ENCODE measurements at regions not wholly inside any gene's neighbourhood (a gene's known extent, or its start where the extent isn't known, plus 50 kb on each side); places are given as distances from the start of the nearest gene placed in this dataset.
"Not testable (repeated sequence)": the region's sequence is repeated elsewhere in the genome, so short reads cannot be mapped to it uniquely, and the experiment has no call there.

DNA sequence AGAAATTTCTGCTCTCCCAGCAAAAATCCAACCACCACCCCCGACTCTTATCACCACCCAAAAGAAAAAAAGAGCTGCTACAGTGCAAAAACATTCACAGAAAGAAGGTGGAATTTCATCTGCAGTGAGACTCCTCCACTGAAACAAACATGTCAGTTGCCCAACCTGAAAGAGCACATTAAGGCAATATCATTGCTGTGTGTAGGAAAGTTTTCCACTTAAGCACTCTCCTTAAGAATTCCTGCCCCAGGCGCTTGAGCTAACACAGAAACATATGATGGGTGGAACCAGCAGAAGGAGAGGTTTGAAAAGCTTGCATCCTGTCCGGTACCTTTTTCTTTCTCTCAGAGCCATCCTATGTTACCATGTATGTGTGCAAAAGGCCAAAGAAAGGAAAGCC is 200.8 kb upstream of the GADL1 start:
- no peak for DNase-seq (ENCODE audit: low read depth in 4 of 4, low spot score in 3 of 4)

DNA sequence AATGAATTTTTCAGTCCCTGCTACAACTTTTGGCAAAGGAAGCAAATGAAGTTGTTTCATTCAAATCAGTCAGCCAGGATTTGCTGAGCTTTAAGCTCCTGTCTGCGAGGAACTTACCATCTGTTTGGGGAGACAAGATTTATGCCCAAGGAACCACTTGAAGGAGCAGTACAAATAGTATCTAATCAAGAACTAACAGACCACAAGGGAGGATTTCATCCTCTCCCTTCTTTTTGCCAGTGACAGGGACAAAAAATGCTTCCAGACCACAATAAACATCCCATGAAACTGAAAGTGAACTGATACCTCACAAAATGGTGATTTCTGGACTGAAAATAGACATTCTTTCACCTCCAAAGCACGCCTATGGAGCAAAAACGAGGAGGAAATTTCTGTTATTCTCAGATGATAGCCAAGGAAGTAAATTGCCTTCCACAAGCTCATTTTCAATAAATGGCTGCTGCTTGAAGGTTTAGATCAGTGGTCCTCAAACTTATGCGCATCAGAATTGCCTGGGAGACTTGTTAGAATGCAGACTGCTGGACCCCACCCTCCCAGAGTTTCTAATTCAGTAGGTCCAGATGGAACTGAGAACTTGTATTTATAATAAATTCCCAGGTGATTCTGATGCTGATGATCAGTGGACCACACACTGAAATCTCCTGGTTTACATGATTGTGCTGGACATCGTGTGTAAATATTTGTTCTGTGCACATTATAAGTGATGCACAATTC is 202.4 kb upstream of the GADL1 start:
- no peak for DNase-seq (ENCODE audit: low read depth in 4 of 4, low spot score in 3 of 4)

DNA sequence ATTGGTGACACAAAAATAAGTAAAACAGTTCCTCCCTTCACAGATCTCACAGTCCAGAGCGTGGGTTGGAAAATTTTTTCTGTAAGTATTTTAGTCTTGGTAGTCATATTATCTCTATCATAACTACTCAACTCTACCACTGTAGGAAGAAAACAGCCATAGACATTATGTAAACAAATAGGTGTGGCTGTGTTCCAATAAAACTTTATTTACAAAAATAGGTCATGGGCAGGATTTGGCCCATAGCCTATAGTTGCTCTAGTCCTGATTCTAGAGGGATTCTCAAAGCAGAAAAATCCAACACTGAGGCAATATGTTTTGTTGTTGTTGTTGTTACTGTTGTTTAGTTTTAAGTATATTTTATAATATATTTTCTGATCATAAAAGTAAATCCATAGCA is 206.1 kb upstream of the GADL1 start:
- no peak for DNase-seq (ENCODE audit: low read depth in 4 of 4, low spot score in 3 of 4)

DNA sequence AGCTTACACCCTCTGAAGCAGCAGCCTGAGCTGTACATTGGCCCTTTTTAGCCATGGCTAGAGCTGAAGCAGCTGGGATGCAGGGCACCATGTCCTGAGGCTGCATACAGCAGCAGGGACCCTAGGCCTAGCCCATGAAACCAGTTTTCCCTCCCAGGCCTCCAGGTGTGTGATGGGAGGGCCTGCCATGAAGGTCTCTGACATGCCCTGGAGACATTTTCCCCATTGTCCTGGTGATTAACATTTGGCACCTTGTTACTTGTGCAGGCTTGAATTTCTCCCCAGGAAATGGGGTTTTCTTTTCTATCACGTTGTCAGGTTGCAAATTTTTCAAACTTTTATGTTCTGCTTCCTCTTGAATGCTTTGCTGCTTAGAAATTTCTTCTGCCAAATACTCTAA is 206.8 kb upstream of the GADL1 start:
- not testable (repeated sequence) for DNase-seq (ENCODE audit: low read depth in 4 of 4, low spot score in 3 of 4)

DNA sequence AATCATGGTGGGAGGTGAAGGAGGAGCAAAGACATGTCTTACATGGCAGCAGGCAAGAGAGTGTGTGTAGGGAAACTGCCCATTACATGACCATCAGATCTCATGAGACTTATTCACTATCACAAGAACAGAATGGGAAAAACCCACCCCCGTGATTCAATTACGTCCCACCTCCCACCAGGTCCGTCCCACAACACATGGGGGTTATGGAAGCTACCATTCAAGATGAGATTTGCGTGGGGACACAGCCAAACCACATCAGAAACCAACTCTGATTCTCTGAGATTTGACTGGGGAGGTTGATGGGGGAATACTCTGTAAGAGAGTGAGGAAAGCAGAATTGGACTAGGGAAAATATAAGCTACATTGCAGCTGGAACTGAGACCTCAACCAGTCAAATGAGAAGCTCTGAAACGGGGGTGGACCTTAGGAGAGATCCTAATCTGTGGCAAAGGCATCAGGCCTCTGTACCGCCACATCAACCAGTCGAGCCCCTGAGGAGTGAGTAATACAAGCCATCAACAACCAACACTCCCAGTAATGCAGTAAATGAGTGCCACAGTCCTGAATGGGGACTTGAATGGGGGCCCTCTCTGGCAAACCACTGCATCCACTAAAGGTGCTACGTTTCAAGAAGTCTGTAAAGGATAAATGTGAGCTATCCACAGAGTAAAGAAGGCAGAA is 207.9 kb upstream of the GADL1 start:
- DNase-seq (ENCODE audit: low read depth in 4 of 4, low spot score in 3 of 4) = no peak

DNA sequence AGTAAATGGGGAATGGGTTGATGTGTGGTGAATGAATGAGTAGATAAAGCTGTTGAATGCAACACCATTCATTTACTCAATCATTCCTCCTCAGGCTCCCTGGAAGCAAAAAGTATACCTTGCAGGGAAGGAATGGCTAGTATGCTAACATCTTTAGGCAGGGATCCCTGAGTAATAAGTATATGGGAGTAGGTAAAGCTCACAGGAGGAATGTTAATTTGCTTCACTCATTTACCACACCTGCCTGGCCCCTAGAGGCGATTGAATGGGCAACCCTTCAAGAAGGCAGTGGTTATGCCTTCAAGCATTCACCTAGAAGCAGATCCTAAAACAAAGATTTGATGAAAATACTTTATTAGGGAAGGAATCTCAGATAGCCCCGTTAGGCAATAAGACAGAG is 208.7 kb upstream of the GADL1 start:
- DNase-seq (ENCODE audit: low read depth in 4 of 4, low spot score in 3 of 4) = no peak

DNA sequence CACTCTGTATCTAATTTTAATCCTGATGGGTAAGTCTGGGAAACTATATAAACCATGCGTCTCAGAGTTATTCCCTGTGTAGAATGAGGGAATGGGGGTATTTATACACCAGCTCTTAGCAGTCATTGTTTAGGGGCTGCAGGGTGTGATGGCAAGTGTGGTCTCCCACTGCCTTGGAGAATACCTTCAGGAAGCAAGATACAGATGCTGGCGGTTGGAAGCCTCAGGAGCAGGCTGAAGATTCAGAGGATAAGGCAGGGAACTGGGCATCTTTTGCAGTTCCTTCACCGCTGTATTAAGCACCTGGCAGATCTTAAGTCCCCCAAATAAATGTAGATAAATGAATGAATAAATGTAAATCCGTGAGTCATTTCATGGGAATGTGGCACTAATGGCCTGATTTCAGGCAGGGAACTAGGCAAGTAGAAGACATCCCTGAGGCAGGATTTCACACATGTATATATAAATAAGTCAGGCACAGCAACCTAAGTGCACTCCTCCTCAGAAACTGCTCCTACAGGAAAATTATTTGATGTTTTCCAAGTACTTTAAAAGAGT is 209.2 kb upstream of the GADL1 start:
- no peak for DNase-seq (ENCODE audit: low read depth in 4 of 4, low spot score in 3 of 4)

DNA sequence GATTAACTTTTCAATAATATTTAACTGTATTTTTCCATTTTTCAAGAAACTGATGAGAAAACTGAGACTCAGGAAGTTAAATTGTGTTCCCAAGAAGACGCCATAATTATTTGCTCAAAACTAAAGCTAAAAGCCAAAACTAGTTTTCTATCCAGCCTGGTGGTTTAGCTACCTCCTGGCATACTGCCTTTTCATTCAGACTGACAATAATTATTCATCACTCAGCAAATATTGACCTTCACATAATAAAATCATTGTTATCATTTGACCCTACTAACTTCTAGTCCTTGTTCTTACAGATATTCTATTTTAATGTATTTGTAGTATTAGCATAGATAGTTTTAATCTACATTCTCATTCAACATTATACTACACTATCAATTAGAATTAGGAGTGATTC is 210.6 kb upstream of the GADL1 start:
- no peak for DNase-seq (ENCODE audit: low read depth in 4 of 4, low spot score in 3 of 4)

DNA sequence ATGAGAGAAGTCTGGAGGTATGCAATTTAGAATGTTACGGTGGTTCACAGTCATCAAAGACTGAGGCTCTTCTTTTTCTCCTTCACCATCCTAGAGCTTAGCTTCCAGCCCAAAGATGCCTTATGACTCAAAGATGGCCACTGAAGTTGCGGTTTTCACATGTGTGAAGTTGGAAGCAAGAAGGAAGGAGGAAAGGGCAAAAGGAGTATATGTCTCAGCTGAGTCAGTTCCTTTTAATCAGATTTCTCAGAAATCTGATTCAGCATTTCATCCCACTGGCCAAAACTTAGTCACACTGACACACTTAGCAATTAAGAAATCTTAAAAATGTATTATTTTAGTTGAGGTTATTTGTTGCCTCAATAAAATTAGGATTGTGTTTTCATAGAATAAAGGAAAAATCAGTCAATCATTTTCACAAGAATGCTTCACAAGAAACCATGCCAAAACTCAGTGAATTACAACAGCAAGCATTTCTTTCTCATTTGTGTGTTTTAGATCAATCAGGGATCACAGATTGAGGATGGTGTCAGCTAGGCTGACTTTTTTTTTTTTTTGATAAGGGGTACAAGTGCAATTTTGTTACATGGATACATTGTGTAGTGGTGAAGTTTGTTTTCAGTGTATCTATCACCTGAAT is 211.1 kb upstream of the GADL1 start:
- no peak for DNase-seq (ENCODE audit: low read depth in 4 of 4, low spot score in 3 of 4)

DNA sequence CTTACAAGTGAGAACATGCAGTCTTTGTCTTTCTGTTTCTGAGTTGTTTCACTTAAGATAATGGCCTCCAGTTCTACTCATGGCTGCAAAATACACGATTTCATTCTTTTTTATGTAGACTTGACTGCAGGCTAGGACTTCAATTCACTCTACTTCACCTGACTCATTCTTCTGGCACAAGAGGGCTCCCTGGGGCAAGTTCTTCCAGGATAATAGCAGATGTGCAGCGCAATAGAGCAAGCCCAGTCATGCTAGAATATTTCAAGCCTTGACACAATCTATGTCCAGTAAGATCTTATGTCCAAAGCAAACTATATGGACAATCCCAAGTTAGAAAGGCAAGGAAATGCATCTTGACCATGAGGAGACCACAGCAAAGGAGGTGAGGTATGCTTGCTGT is 211.7 kb upstream of the GADL1 start:
- no peak for DNase-seq (ENCODE audit: low read depth in 4 of 4, low spot score in 3 of 4)

DNA sequence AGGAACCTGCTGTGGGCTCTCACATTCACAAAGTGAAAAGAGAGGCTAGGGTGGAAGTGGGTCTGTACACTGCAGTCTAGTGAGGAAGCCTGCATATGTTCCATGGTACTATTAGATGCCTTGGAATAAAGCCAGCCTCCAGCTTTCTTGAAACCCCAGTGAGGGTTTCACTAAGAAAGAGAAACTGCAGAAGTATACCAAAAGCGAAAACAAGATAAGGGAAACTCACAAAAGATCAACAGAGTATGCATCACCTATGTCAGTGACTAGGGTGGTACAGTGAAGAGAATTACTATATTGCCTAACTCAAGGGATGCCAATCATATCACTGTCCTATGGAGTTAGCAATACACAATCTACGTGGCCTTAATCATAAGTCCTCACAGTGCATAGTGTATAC is 212.5 kb upstream of the GADL1 start:
- no peak for DNase-seq (ENCODE audit: low read depth in 4 of 4, low spot score in 3 of 4)

DNA sequence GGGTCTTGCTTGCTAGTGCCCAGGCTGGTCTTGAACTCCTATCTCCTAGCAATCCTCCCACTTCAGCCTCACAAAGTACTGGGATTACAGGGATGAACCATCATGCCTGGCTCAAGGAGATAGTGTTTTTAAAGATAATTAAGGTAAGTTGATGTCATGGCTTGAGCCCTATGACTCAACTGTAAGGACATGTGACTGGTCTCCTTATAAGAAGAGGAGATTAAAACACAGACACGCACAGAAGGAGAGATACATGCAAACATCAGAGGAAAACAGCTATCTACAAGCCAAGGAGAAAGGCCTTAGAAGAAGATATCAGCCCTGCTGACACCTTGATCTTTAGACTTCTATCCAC is 220.4 kb upstream of the GADL1 start:
- no peak for DNase-seq (ENCODE audit: low read depth in 4 of 4, low spot score in 3 of 4)

DNA sequence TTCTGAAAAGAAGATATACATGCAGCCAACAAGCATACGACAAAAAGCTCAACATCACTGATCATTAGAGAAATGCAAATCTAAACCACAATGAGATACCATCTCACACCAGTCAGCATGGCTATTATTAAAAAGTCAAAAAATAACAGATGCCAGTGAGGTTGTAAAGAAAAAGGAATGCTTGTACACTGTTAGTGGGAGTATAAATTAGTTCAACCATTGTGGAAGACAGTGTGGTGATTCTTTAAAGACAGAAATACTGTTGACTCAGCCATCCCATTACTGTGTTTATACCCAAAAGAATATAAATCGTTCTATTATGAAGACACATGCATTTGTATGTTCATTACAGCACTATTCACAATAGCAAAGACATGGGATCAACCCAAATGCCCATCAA is 221.1 kb upstream of the GADL1 start:
- DNase-seq (ENCODE audit: low read depth in 4 of 4, low spot score in 3 of 4) = not testable (repeated sequence)

DNA sequence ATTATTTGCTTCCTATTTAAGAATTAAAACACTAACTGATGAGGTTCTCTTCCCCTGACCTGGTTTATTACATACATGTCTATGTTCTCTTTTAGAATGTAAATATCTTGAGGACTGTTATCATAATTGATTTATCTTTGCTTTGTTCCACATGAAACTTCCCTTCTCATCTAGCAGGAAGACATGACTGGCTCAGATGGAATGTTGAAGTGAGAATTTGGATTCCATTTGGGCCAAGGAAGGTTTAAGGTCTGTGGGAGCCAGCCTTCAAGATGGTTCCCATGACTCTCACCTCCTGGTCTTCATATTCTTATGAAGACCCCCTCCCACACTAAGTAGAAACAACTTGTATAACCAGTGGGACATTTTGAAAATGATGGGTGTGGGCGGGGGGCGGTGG is 222.2 kb upstream of the GADL1 start:
- DNase-seq (ENCODE audit: low read depth in 4 of 4, low spot score in 3 of 4) = no peak

DNA sequence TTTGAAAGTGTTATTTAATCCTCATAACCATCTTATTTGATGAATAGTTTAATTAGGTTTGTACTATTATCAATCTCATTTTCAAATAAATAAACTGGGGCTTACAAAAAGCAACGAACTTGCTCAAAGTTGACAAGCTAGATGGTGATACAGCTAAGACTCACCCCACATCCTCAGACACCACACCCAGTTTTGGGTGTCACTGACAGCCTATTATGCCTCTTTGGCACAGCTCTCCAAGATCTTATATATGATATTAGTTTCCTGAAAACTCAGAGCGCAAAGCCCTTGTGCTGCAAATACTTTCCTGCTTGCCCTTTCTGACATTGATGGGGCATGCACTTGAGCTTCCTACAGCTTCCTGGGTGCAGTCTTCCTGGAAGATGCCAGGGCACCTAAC is 223.4 kb upstream of the GADL1 start:
- DNase-seq (ENCODE audit: low read depth in 4 of 4, low spot score in 3 of 4) = no peak

DNA sequence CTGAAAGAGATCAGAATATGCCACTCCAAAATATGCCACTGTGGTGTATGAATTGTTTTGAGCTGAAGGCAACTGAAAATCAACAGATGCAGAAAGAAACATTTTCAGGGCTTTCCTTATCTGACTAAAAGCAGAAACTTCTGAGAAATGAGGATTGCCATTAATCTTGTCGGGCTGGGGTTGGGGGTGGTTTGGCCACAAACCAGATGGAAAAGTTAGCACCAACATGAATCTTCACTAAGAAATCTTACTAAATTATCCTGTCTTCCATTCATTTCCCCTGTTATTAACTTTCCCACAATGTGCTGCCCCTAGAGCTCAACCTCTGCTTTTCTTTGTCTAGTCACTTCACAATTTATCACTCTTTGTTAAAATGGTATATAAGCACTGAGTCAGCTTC is 229.9 kb upstream of the GADL1 start:
- no peak for DNase-seq (ENCODE audit: low read depth in 4 of 4, low spot score in 3 of 4)

DNA sequence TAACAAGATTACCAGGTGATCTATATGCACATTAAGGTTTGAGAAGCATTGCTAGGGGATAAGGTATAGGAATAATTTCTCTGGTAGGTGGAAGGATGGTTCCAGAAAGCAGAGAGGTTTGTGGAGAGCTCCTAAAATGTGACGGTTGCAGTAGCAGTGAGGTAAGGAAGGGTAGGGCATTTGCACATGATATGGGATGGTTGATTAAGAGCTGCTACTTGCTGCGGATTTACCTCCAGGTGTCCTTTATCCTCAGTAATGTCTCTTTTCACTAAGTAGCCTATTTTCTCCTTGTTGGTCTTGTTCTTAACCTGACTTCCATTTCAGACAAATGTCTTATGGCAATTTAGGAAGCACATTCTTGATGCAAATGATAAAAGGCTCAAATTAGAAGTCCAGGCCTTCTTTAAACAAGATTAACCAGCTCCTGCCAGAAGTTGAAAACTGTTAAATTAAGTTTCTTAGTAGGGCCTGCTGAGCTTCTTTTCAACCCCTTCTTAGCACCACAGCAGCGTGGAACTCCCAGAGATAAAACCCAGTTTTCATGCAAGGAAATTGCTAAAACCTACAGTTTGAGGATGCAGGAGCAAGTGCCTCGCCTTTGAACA is 231.1 kb upstream of the GADL1 start:
- DNase-seq (ENCODE audit: low read depth in 4 of 4, low spot score in 3 of 4) = no peak

DNA sequence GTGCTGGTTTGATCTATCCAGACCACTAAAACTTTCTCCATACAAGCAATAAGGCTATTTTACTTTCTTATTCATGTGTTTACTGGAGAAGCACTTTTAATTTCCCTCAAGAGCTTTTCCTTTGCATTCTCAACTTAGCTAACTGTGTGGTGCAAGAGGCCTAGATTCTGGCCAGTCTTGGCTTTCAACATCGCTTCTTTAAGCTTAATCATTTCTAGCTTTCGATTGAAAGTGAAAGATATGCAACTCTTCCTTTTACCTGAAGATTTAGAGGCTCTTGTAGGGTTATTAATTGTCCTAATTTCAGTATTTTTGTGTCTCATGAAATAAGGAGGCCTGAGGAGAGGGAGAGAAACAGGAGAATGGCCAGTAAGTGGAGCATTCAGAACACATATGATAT is 234.8 kb upstream of the GADL1 start:
- no peak for DNase-seq (ENCODE audit: low read depth in 4 of 4, low spot score in 3 of 4)

DNA sequence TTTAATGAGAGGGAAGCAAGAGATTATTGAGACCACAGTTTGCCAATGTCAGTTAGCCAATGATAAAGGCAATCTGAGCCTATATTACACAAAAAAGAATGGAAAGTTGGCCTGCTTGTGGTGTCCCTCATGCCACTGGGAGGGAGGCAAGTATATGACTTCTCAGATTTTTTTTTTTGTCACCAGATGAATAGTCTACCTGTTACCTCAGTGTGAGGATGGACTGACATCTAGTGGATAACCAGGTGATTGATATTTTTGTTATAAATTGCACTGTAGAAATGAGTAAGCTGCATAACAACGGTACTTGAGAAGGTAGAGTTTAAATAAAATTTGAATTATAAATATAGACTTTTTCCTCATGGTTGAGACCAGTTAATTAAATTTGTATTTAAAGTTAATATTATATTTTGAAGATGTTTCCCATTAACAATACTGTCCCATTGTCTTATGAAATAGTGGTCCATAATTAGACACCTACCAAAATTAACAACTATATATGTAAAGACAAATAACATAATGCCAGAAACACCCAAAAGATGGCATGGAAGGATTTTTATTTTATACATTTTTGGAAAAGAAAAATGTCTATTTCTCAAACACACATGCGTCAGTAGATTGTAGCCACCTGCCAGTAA is 237.8 kb upstream of the GADL1 start:
- peak in 1 of 4 donors; percentile 6 for DNase-seq (ENCODE audit: low read depth in 4 of 4, low spot score in 3 of 4)

DNA sequence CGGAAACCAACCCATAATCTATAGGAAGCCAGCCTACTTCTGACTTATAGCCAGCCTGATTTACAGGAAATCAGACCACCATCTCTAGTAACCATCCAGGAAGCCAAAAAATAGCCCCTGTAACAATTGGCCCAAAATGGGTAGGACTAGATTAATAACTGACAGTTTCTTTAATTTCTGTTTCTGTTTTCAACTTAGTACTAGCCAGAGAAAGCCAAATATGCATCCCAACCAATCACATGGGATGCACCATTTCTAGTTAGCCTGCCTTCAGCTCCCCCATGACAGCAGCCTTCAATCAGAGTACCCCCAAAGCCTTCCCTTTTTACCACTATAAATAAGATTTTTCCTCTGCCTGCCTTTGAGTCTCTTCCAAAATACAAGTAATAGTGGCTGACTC is 239.1 kb upstream of the GADL1 start:
- no peak for DNase-seq (ENCODE audit: low read depth in 4 of 4, low spot score in 3 of 4)

DNA sequence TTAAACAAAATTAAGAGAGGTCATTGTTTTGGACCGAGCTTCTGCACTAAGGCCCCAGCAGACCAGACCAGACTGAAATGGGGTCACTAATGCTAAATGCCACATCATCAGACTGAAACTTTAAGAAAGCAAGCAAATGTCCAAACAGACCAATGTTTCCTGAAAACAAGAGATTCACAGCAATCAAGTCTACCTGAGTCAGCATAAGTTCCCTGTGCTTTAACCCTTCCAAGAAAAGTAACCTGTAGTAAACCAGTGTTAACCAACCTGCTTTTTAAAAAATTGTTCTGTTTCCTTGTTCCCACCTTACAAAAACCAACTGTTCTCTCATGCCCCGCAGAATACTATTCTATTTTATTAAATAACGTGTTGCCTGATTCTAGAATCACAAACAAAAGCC is 241.1 kb upstream of the GADL1 start:
- no peak for DNase-seq (ENCODE audit: low read depth in 4 of 4, low spot score in 3 of 4)

Data from left renal pelvis (tissue), 4 donors.